K562 (cell line): ENCODE measurements at regions not wholly inside any gene's neighbourhood (a gene's known extent, or its start where the extent isn't known, plus 50 kb on each side); places are given as distances from the start of the nearest gene placed in this dataset.

Source experiments
- DEAF1 ChIP-seq: fragments of 450-650 bp; formaldehyde crosslinking; IDR thresholded peaks from 2 replicates; pipeline ENCODE4 v1.4.0; 2020; ENCODE audit warnings: mild to moderate bottlenecking, moderate library complexity
- FOXP1 ChIP-seq: sonication (generic); formaldehyde crosslinking; IDR thresholded peaks from 2 replicates; pipeline ENCODE4 v1.8.0; 2022; ENCODE audit warnings: mild to moderate bottlenecking, missing genetic modification reagents
- GTF3C2 ChIP-seq: IDR thresholded peaks from 3 replicates; pipeline ENCODE4 v1.6.1; 2011; ENCODE audit warnings: borderline replicate concordance, mild to moderate bottlenecking, moderate library complexity; ENCODE audit not compliant: insufficient read length; ENCODE audit errors: extremely low read depth
- OTX1 ChIP-seq: fragments of 450-650 bp; formaldehyde crosslinking; IDR thresholded peaks from 2 replicates; pipeline ENCODE4 v1.4.0; 2022; ENCODE audit warnings: mild to moderate bottlenecking
- TFAM ChIP-seq: fragments of 250-450 bp; sonication (Bioruptor Pico); conservative IDR thresholded peaks from 2 replicates; pipeline ENCODE4 v1.5.0; 2021; ENCODE audit warnings: mild to moderate bottlenecking, moderate library complexity
- ZBTB17 ChIP-seq: fragments of 450-650 bp; formaldehyde crosslinking; IDR thresholded peaks from 2 replicates; pipeline ENCODE4 v1.4.0; 2020; ENCODE audit warnings: mild to moderate bottlenecking
- ZNF280B ChIP-seq: fragments of 250-450 bp; sonication (Bioruptor Pico); IDR thresholded peaks from 2 replicates; pipeline ENCODE4 v1.5.1; 2021; ENCODE audit warnings: mild to moderate bottlenecking

DNA sequence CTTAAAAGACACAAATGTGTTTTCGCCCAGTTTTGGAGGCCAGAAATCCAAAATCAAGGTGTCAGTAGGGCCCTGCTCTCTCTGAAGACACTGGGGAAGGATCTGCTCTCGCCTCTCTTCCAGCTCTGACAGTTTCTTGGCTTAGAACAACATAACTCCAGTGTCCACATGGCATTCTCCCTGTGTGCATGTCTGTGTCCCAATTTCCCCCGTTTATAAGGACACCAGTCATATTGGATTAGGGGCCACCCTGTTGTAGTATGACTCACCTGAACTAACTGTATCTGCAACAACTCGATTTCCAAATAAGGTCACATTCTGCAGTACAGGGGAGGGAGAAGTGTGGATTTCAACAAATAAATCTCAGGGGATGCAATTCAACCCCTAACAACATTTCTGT is 263.2 kb downstream of the SS18 start (continued):
- TF ChIP-seq GTF3C2 (no peak), OTX1 (CRISPR knock-in tag) (no peak), ZBTB17 (no peak), TFAM (CRISPR knock-in tag) (no peak), FOXP1 (no peak), ZNF280B (CRISPR knock-in tag) (no peak), DEAF1 (CRISPR knock-in tag) (no peak)
